ENCODE measurements at regions not wholly inside any gene's neighbourhood (a gene's known extent, or its start where the extent isn't known, plus 50 kb on each side); places are given as distances from the start of the nearest gene placed in this dataset.

DNA sequence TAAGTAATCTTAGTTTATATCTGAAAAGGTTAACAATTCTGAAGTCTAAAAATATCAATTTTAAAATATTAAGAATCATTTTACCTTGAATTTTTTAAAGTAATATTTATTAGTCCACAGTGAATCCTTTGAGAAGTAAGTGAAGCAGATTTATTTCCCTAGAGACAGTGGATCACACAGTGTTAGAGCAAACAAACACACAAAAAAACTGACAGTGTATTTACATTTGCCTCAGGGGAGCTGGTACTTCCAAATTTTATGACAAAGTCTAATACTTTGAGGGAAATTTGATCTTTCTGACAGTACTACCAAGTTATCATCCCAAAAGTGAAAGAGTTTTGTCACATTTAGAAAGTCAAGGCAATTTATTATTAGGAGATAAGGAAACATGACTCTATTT lies 1750.6 kb upstream of the CDH9 start:
- DNase-seq (ENCODE audit: low read depth): no peak

DNA sequence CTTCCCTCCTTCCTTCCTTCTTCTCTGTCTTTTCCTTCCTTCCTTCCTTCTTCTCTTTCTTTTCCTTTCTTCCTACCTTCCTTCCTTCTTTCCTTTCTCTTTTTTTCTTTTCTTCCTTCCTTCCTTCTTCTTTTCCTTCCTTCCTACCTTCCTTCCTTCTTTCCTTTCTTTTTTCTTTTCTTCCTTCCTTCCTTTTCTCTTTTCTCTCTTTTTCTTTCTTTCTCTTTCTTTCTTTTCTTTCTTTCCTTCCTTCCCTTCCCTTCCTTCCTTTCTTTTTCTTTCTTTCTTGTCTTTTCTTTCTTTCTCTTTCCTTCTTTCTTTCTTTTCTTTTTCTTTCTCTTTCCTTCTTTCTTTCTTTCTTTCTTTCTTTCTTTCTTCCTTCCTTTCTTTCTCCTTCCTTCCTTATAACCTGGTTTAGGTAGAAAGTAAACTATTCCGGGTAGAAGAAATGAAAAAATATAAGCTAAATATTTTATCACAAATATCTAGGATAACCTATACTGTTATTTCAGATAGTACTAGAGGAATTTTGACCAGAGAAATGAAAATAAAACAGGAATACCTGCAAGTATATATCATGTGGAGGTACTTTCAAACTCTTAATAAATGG lies 1741.8 kb upstream of the CDH9 start:
- no peak for DNase-seq (ENCODE audit: low read depth)

DNA sequence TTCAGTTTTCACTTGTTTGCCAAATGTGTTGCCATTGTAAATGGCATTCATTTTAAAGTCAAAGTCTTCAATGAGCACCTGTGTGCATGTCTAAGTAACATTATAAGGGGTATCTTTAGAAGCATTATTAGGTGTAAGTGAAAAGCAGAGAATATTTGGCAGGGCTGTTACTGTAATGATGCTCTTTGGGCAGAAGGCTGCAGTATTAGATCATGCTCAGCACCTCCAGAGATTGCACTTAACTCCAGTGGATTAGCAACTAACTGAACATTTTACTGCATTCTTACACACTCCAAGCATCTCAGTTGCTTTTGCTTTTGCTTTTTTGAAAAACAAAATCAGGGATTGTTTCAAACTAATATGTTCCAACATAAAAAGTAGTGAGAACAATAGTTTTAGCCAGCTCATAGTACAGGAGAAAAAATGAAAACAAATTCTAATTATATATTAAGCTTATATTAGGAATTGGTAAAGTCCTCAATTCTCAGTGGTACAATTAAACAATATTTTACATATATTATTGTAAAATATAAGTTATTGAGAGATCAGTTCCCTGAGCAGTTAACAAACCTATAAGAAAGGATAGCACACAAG lies 1740.9 kb upstream of the CDH9 start:
- no peak for DNase-seq (ENCODE audit: low read depth)

DNA sequence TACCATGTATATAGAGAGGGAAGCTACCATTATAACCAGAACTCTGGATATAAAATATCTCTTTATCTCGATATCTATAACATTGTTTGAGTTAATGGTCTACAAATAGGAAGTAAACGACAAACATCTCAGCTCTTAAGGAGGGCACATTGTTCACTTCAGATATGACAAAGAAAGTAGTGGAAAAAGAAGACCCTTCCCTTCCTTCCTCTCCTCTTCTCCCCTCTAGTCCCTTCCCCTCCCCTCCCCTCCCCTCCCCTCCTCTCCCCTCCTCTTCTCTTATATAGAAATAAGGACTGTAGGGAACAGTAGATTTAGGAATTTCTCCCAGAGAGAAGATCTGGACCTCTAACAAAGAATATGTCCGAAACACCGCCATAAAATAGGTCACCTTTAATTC lies 1731.9 kb upstream of the CDH9 start:
- DNase-seq (ENCODE audit: low read depth): no peak

DNA sequence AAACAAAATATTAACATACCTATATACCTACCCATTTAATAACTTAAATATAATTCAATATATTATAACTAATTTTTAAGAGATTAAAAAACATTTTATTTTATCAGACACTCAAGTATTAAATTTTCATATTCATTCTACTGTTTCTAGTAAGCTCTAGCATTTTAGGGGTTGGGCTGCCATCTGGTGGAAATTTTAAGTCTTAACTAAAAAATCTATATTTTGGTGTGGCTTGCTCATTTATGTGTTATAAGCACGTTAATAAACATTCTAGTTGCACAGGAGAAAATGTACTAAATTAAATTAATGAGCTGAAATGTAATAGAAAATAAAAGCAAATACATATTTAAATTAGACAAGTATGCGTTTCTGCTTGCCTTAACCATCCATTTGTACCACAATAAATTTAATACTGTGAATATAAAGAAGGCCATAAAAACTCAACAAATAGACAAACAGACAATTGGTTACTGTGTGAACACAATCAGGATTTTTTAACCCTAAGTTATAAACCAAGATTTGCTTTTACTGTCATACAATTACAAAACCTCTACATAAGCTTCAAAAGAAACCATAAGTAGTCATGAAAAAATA lies 1728.3 kb upstream of the CDH9 start:
- no peak for DNase-seq (ENCODE audit: low read depth)

DNA sequence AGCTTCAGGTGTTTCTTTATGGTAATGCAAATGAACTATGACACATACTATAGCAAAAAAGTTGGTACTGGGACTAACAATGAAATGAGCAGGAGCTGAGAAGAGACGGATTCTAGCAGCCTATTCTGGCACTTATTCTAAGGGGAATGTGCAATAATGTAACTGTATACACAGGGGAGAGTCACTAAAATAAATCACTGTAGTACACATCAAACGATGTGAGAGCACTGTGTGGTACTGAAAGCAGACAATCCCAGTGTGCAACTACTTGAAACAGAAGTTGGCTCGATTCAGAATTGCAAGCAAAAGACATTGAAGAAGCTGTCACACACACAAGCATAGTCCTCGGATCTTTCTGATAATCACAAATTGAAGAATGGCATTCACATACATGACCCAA lies 1713.0 kb upstream of the CDH9 start:
- DNase-seq (ENCODE audit: low read depth): no peak

DNA sequence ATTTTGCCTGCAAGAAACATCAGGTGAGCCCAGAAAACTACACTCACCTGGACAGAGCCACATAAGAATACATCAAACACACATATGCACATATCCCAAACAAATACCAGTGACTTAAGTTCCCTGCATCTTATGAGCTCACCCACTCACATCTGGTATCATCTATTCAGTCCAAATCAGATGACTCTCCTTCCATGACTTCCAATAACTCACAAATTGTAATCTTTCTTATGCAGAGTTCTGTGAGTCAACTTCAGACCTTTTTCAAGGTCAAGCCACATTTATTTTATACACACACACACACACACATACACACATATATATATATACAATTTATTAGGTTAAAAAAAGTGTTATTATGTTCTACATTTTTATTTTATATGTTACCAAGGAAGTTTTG lies 1711.9 kb upstream of the CDH9 start:
- no peak for DNase-seq (ENCODE audit: low read depth)

DNA sequence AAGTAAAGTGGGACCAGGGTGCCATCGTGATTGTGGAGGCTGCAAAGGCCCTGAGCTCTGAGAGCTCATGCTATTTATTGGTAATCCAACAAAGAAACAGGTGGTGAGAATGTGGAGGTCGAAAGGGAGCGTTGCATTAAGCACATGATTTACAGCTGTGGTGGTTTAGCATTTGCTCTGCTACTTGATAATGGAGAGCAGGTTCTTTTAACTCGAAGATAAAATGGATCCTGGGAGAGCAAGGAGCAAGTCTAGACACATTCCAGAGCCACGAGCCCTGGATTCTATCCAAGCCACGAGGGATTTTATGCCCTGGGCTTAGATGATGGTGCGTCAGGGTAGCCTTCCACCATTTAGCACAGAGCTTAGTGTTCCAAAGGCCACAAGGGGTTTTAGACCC lies 1710.1 kb upstream of the CDH9 start:
- DNase-seq (ENCODE audit: low read depth): no peak

DNA sequence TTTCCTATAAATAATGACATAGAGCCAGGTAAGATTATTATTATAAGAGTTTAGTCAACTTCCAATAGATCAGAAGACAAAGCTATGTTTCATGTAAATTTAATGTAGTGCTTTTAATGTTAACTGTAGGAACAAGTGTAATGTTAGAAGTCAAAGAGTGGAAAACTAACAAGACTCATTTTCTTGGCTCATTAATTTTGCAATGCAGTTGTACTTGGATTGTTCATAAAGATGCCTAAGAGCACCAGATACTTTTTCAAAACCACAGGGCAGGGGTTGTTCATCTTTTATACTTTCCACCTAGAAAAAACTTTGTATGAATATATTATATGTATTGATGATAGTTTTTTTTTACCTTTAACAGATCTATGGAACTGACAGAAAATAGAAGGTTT lies 1705.3 kb upstream of the CDH9 start:
- no peak for DNase-seq (ENCODE audit: low read depth)

DNA sequence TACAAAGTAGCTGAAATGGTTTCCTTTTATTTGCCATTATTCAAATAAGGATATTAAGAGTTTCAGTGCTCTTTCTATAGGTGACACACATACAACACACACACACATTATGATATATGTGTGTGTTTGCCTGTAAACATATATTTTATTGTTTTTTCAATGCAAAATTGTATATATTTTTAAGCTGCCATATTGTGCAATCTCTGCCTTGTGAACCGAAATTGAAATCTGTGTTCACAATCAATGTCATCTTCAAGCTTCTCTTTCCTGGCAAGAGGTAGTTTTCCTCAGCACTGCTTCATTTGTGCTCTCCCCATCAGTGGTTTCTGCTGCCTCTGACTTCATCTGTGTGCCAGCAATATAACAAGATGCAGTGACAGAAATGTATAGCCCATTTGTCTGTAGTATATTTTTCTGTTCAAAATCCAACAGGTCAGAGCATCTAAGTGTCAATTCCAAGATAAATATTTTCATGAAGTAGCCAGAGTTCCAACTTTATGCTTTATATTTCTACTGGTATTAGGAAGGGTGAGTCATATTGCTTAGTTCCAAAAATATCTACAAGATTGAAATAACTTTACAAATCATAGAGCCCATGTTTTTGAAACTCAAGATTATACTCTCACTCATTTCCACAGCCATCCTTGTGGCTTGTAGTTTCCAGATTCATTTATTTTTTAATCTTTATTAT lies 1704.8 kb upstream of the CDH9 start:
- DNase-seq (ENCODE audit: low read depth): no peak

DNA sequence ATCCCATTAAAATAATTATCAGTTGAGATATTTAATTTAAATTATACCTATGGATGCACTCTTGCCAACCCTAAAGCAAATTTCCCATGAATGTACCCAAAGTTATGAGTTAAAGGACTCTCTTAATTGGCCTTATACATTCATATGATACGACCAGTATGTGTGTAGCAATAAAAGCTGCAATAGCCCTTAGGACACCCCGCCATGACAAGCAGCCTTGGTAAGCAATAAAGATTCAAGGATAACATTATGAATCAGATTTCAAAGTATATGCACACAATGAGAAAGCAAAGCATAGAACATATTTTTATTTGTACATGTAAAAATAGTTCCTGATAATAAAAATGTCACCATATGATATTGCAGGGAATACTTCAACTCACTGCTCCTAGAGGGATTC lies 1699.3 kb upstream of the CDH9 start:
- DNase-seq (ENCODE audit: low read depth): no peak

DNA sequence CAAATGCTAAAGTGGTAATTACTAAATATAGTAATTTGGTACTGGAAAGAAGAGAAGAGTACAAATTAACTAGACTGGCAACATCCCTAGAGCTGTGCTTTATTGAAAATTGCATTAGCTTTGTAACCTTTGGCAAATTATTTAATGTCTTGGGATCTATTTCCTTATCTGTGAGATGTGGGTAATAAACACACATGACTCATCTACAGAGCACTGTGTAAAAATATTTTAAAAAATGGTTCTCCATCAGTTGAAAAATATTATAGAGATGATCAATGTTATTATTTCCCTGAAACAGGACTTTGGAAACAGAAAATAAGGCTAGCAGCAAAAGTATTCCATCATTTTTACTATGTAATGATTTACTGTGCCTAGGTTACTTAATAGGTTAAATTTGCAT lies 1698.8 kb upstream of the CDH9 start:
- DNase-seq (ENCODE audit: low read depth): no peak

DNA sequence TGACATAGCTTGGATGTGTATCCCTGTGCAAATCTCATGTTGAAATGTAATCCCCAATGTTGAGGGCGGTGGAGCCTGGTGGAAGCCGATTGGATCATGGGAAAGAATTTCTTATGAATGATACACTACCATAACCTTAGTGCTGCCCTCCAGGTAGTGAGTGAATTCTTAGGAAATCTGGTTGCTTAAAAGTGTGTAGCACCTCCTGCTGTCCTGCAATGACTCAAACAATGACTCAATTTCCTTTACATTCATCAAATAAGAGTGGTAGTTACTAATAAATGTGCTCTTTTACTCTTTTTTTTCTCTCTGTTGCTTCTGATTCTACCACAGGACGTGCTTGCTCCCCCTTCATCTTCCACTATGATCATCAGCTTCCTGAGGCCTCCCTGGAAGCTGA lies 1696.0 kb upstream of the CDH9 start:
- no peak for DNase-seq (ENCODE audit: low read depth)

DNA sequence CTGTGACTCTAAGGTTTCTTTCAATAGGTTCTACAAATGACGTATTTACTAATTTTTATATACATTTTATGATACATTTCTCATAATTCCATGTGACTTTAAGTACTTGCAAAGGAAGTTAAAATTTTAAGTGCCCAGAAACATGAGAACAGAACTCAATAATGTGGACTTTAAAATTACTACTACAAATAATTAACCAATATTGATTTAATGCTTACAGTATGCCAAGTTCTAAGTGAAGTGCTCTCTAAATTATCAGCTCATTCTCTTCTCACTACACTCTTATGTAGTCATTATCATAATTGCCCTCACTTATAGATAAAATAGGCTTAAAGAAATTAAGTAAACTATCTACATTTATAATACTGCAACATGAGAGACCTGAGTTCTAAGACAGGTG lies 1690.7 kb upstream of the CDH9 start:
- DNase-seq (ENCODE audit: low read depth): no peak

DNA sequence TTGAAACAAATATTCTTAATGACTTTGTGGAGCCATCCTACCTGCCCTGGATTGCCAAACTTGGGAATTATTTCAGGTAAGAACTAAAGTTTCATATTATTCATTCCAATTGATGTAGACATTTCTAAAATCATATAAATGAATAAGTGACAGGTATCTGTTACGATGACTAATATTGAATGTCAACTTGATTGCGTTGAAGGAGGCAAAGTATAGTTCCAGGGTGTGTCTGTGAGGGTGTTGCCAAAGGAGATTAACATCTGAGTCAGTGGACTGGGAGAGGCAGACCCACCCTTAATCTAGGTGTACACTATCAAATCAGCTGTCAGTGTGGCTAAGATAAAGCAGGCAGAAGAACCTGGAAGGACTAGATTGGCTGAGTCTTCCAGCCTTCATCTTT lies 1688.4 kb upstream of the CDH9 start:
- DNase-seq (ENCODE audit: low read depth): no peak

DNA sequence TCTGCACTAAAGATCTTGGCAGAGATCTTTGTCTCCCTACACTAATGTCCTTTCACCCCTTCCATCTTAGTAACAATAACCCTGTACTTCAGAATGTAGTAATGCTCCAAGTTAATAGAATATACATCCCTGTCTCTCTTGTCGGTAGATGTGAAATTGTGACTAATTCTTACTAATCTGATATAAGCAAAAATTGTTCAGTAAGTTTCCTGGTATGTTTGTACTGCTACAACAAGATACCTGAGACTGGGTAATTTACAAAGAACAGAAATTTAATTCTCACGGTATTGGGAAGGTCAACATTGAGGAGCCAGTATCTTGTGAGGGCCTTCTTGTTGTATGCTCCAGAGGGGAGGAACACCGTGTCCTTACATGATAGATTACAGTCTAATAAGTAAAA lies 1686.6 kb upstream of the CDH9 start:
- no peak for DNase-seq (ENCODE audit: low read depth)

DNA sequence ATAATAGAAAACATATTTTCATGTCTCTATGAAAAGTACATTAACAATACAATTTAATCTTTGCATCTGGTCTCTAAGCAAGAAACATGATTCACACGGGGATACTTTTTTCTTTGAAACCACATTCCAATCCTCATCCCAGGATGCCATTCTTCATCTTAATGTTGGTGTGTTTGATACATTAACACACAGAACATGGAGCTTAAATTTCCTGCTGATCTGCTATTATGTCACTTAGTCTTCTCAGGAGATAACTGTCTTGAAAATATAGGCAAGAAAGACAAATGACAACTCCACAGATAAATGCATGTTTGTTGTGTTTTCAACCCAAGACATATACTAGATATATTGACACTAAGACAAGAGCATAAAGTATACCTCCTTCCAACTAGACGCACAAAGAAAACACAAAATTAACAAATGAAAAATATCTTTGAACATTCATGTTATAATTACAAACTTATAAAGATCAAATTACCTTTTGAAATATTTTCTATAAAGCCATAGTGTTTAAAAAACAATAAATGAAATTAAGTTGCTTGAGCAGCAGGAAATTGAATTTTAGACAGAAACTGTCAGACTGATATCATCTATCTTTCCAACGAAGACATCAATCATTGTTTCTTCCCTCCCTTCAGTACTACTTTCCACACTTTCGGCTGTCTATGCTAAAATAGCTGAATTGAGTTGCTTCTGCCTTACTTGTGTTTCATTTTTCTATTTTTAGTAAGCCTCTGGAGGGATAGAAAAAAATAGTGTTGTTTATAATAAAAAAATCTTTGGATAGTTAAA lies 1676.7 kb upstream of the CDH9 start:
- no peak for DNase-seq (ENCODE audit: low read depth)

DNA sequence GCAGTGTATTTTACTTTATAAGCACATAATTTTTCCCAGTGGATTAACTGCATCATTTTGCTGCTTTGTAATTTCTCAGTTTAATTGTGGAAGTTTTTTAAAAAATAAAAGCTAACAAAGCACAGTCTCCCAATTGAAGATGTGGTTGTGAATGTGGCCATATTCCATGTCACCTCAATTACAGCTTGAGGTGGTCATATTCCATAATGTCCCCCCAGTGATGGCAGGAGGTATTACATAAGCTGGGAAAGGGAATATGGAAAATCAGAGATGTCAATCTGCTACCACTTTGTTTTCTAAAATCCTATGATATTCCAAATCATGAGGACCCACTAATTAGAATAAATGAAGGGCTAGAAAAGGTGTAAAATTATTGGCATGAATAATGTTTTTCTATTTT lies 1672.0 kb upstream of the CDH9 start:
- no peak for DNase-seq (ENCODE audit: low read depth)

DNA sequence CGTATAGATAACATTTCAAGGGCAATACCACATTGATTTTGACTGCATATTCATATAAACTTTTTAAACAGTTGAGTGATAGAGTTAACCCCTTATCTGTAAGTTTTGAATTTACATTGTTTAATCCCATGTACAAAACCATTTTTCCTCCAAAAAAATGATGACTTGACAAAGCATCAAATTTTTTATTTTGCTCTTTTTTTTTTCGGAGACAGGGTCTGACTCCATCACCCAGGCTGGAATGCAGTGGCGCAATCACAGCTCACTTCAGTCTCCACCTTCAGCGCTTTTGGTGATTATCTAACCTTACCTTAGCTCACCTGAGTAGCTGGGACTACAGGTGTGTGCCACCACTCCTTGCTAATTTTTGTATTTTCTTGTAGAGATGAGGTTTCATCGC lies 1670.1 kb upstream of the CDH9 start:
- DNase-seq (ENCODE audit: low read depth): no peak

DNA sequence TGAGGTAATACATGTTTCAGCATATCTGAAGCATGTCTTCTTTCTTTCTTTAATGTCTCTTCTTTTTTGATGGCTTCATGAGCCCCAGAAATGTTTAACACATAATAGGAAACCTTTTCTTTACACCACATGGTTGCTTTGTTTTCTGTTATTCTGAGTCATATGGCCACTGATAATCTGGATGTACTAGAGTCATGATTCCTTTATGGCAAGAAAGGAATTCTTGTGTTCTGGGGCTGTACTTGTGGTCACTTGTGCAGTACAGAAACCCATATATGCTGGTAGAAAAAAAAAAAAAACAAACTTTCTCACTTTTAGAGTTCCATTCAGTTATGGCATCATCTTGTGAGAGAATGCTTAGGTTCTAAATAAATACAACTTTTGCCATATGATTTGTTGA lies 1669.3 kb upstream of the CDH9 start:
- no peak for DNase-seq (ENCODE audit: low read depth)

DNA sequence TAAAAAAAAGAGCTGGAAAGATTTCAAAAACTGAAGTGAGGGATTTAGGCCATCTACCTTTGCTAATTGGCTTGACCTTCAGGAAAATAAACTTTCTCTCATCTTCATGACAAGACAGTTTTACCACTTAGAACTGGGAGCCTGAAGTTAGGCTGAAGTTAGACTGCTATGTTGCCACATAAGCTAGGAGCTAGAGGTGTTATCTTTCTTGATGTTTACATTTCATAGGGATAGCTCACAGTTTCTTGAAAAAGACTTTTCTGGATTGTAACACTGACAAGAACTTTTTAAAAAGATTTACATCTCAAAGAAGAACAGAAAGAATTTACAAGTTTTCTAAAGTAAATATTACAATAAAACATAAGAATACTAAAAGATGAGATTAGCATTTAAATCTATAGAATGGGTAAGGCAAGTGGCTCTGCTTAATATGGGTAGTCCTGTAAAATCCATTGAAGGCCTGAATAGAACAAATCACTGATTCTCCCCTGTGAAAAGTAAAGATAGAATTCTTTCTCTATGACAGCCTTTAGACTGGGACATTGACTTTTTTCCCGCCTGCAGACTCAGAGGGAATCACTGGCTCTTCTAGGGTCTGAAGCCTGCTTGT lies 1665.4 kb upstream of the CDH9 start:
- DNase-seq (ENCODE audit: low read depth): no peak

DNA sequence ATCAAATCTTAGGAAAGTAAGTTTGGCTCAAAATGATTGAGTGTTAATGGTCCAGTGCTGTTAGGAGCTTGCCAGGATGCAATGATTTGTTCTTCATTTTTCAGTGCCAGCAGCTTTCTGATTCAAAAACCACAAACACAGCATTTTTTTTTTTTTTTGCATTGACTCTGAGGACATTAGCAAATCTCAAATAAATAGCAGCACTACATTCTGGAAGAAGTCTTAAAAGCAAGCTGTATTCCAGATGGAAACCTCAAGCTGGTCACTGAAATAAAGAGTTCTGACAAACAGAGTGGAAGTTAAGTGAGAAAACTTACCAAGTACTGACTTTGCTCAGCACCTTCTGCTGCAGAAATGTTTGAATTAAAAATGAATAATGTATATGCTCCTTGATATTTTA lies 1653.1 kb upstream of the CDH9 start:
- DNase-seq (ENCODE audit: low read depth): no peak
